ENCODE measurements at regions not wholly inside any gene's neighbourhood (a gene's known extent, or its start where the extent isn't known, plus 50 kb on each side); places are given as distances from the start of the nearest gene placed in this dataset.

DNA sequence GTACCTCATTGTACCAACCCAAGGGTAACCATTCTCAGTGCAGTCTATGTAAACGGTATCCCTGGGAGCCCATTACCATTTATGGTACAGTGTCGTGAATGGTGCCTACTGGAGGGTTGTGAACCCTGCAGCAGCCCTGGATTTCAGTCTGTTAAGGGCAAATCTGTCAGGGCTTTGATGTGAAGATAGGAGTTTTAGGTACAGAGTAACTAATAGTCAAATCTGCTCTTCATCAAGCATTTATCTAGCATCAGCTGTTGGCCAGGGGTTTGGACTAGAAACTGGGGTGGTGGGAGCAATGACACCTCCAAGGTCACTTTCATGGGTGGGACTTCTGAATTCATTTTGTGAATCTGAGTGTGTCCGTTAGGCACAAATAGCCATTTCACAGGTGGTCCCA, 50.6 kb upstream of the RFPL3 start:
- TF ChIP-seq FOXJ3 (CRISPR knock-in tag; IDR thresholded peaks at IDR 0.05): no peak
- no peak for TF ChIP-seq YY1 (IDR thresholded peaks at IDR 0.05; ENCODE audit: low read depth)
- TF ChIP-seq, protein P1, sequence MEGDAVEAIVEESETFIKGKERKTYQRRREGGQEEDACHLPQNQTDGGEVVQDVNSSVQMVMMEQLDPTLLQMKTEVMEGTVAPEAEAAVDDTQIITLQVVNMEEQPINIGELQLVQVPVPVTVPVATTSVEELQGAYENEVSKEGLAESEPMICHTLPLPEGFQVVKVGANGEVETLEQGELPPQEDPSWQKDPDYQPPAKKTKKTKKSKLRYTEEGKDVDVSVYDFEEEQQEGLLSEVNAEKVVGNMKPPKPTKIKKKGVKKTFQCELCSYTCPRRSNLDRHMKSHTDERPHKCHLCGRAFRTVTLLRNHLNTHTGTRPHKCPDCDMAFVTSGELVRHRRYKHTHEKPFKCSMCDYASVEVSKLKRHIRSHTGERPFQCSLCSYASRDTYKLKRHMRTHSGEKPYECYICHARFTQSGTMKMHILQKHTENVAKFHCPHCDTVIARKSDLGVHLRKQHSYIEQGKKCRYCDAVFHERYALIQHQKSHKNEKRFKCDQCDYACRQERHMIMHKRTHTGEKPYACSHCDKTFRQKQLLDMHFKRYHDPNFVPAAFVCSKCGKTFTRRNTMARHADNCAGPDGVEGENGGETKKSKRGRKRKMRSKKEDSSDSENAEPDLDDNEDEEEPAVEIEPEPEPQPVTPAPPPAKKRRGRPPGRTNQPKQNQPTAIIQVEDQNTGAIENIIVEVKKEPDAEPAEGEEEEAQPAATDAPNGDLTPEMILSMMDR (IDR thresholded peaks at IDR 0.05): no peak
- no peak for TF ChIP-seq TEAD4 (IDR thresholded peaks at IDR 0.05; ENCODE audit: borderline replicate concordance, insufficient read depth)
- TF ChIP-seq JUND (IDR thresholded peaks at IDR 0.05): no peak
